ENCODE measurements at regions not wholly inside any gene's neighbourhood (a gene's known extent, or its start where the extent isn't known, plus 50 kb on each side); places are given as distances from the start of the nearest gene placed in this dataset.

DNA sequence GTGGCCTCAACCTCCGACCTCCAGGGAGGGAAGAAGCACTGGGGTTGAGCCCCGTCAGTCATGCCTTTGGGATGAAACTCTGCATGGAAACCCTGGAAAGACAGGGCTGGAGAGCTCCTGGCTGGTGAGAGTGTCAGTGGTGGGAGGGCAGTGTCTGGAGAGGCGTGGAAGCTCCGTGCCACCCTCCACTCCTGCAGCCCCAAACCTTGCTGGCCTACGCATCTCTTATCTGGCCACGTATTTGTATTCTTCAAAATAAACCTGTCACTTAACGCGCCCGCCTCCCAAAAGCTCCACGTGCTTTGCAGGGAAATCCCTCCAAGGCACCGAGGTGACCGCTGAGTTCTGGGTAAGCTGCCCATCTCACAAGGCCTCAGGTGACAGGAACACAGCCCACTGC is 84.3 kb downstream of the TEX29 start:
- TF ChIP-seq, protein P1, sequence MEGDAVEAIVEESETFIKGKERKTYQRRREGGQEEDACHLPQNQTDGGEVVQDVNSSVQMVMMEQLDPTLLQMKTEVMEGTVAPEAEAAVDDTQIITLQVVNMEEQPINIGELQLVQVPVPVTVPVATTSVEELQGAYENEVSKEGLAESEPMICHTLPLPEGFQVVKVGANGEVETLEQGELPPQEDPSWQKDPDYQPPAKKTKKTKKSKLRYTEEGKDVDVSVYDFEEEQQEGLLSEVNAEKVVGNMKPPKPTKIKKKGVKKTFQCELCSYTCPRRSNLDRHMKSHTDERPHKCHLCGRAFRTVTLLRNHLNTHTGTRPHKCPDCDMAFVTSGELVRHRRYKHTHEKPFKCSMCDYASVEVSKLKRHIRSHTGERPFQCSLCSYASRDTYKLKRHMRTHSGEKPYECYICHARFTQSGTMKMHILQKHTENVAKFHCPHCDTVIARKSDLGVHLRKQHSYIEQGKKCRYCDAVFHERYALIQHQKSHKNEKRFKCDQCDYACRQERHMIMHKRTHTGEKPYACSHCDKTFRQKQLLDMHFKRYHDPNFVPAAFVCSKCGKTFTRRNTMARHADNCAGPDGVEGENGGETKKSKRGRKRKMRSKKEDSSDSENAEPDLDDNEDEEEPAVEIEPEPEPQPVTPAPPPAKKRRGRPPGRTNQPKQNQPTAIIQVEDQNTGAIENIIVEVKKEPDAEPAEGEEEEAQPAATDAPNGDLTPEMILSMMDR (conservative IDR thresholded peaks at IDR 0.05; ENCODE audit: low read depth, low read length) = no peak
- no peak for TF ChIP-seq EZH2 (IDR thresholded peaks at IDR 0.05; ENCODE audit: borderline replicate concordance, low read depth, low read length, poor library complexity, severe bottlenecking)
